Right ventricle myocardium superior (tissue), 1 donor: ENCODE measurements at regions not wholly inside any gene's neighbourhood (a gene's known extent, or its start where the extent isn't known, plus 50 kb on each side); places are given as distances from the start of the nearest gene placed in this dataset.
"Not testable (repeated sequence)": the region's sequence is repeated elsewhere in the genome, so short reads cannot be mapped to it uniquely, and the experiment has no call there.

ENCODE experiments used
- ATAC-seq: fragments of 200-7000 bp; cut with Tn5 transposase; one replicate; pipeline ENCODE4 v1.9.1; 2020; ENCODE audit warnings: mild to moderate bottlenecking; ENCODE audit not compliant: poor library complexity
- DNase-seq: peaks from one replicate; pipeline ENCODE4 v3.0.0-alpha.2; 2020
- intact Hi-C: fragments of 100-400 bp; cut with DNase I; formaldehyde crosslinking; loops from one replicate; pipeline ENCODE4 v1.11.2; 2022
- donor health status: DM: no; HTN: yes; CAD: no; lungs with severe emphysema.

DNA sequence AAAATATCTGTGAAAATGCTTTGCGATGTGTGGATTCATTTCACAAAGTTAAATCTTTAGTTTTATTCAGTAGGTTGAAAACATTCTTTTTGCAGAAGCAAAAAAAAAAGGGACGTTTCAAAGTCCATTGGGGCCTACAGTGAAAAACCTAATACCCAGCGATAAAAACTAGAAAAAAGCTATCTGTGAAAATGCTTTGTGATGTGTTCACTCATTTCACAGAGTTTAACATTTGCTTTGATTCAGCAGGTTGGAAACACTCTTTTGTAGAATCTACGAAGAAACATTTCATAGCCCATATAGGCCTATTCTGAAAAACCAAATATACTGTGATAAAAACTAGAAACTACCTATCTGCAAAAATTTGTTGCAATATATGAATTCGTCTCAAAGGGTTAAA lies 113.6 kb upstream of the WSB1 start:
- ATAC-seq (no peak), DNase-seq (no peak)
- intact Hi-C loops, result no loop called here

DNA sequence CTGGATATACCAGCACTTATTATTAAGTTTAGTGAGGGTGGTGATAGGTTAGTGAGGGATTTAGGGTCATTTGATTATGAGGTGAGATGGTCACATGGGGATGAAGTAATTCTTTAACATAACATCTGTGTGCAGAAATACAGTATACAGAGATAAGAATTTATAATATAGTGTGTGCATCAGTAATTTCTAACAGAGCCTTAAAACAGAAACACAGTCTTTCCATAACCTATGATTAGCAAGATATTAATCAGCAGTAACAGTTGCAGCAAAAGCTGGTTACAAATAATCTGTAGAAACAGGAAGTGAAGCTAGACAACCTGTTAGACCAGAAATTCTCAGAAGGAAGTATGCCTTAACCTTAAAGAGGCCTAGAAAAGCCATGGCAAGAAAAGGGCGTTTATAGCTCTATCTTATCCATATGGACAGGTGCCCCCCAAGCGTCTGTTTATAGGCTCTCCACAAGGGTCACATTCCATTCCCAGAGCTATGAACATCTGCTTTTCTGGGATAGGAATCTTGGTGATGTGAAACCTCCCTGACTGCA lies 112.5 kb upstream of the WSB1 start:
- DNase-seq, intact Hi-C loops, ATAC-seq: not testable (repeated sequence)

DNA sequence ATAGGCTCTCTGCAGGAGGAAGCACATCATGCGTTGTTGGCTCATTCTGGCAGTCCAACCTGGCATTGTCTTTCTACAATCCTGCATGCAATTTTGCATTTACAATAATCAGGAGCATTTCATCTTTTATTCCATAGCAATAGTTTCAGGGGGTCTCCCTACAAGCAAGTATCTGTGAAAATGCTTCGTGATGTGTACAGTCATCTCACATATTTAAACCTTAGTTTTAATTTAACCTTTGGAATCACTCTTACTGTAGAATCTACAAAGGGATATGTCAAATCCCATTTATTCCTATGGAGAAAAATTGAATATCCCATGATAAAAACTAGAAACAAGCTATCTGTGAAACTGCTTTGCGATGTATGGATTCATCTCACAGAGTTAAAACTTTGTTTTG lies 112.0 kb upstream of the WSB1 start:
- DNase-seq, result no peak
- ATAC-seq, result no peak
- intact Hi-C loops, result no loop called here

DNA sequence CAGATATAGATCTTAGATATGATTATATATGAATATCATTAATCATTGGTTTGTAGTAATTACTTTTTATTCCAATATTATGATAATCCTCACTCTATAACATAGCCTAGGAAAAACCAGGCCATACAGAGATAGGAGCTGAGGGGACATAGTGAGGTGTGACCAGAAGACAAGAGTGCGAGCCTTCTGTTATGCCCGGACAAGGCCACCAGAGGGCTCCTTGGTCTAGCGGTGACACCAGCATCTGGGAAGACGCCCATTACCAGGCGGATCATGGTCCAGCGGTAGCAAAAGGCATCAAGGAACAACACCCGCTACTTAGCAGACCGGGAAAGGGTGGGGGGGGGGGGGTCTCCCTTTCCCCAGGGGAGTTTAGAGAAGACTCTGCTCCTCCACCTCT lies 96.4 kb upstream of the WSB1 start:
- intact Hi-C loops, DNase-seq, ATAC-seq: not testable (repeated sequence)

DNA sequence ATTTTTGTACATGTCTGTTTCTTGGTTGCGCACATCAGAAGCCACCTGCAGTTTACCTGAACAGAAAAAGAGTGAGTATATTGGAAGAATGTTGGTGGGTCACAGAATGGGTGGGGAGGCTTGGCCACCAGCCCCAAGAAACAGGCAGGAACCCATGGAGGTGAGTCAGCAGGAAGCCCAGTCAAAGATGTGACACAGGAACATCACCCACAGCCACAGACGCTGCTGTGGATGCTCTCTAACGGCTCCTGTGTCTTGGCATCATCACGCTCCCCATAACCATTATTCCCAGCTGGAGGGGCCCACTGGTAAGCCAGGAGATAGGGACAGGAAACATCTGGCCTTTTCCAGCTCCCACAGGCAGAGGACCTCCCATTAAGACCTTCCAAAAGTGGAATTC lies 94.0 kb upstream of the WSB1 start:
- DNase-seq, result no peak
- ATAC-seq, result no peak
- intact Hi-C loops, result no loop called here

DNA sequence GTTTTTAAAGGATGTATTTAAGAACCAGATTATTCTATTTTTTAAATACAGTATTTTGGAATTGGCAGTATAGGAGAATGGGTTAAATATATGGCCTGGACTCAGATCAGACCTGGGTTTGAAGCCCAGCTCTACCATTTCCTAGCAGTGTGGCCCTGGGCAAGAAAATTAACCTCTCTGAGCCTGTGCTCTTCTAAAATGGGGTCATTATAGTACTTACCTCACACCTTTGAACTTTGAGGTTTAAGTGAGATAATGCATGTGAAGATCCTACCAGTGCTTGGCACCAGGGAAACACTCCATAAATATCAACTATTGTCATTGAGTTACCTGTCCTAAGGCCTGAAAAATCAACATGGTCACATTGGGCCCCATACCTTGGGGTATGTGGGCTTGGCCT lies 93.4 kb upstream of the WSB1 start:
- DNase-seq (no peak), ATAC-seq (no peak)
- intact Hi-C loops, result no loop called here

GRCh38 chr17:27203241-27203640 lies 90.7 kb upstream of the WSB1 start:
- DNase-seq (no peak), ATAC-seq (no peak)
- intact Hi-C loops, result no loop called here

DNA sequence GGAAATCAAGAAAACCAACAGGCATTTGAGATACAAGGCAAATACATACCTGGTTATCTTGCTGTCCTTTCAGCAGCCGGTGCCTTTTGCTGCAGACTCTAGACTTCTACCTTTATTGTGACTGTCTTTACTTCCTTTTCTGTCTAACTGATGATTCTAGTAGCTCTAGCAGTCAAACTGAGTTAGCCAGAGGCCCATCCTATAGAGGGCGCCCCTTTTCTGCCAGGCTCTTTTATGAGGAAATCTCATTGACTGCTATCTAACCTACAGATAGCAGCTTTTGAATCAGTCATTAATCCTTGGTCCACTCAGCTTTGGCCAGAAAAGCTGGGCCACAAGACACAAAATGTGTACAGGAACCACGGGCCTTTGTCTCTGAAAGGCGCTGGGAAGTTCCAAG lies 87.5 kb upstream of the WSB1 start:
- intact Hi-C loops, result no loop called here
- DNase-seq (no peak), ATAC-seq (no peak)

DNA sequence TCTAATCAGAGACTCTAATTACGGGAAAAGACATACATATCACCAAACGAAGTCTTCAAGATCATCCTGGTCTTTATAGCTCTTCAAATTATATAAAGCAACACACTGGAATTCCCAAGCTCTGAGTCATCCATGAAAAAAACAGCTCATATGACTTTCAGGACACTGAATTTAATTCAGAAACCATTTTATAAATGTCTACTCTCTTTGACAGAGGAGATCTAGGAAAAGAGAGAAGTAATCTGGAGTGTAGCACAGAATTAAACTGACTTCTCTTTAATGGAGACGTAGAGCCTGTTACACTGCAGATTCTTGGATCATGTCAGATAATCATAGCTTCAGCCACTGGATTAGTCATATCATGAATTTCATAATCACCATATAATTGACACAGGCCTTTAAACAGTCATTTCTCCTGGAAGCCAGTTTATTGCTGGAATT lies 86.8 kb upstream of the WSB1 start:
- intact Hi-C loops, result no loop called here
- ATAC-seq (no peak), DNase-seq (no peak)

GRCh38 chr17:27208370-27208769 lies 85.5 kb upstream of the WSB1 start:
- DNase-seq, ATAC-seq, intact Hi-C loops: not testable (repeated sequence)

- ATAC-seq (no peak), DNase-seq (no peak)
- intact Hi-C loops, result no loop called here
Measured at GRCh38 chr17:27209316-27209715, 84.6 kb upstream of the WSB1 start.

- DNase-seq, intact Hi-C loops, ATAC-seq: not testable (repeated sequence)
Measured at GRCh38 chr17:27210809-27211208, 83.1 kb upstream of the WSB1 start.

DNA sequence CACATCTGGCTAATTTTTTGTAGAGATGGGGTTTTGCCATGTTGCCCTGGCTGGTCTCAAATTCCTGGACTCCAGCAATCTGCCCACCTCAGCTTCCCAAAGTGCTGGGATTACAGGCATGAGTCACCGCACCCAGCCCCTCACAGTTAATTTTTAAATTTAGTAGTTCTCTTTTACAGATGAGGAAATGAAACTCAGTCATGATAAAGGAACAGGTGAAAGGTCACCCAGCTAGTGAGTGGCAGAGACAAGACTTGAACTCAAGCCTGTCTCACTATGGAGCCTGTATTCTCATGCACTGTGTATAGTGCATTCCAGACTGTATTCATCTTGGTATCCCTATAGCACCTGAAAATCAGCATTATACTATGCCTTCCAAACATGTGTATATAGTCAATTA lies 77.1 kb upstream of the WSB1 start:
- intact Hi-C loops, result no loop called here
- ATAC-seq (no peak), DNase-seq (no peak)

- DNase-seq, result no peak
- no peak for ATAC-seq
- intact Hi-C loops, result no loop called here
Measured at GRCh38 chr17:27217631-27218030, 76.3 kb upstream of the WSB1 start.

GRCh38 chr17:27218041-27218440 lies 75.9 kb upstream of the WSB1 start:
- DNase-seq, result no peak
- ATAC-seq, result no peak
- intact Hi-C loops, result no loop called here

- ATAC-seq (no peak), DNase-seq (no peak)
- intact Hi-C loops, result no loop called here
Measured at GRCh38 chr17:27218719-27219488, 75.0 kb upstream of the WSB1 start.

DNA sequence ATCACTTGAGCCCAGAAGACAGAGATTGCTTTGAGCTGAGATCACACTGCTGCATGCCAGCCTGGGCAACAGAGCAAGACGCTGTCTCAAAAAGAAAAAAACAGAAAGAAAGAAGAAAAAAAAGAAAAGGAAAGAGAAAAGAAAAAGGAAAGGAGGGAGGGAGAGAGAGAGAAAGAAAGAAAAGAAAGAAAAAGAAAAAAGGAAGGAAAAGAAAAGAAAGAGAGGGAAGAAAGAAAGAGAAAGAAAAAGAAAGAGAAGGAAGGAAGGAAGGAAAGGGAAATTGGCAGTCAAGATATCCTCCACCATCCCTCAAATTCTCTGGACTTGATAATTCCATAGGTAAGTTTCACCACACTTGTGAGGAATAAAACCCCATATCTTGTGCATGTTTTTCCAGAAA lies 71.4 kb upstream of the WSB1 start:
- ATAC-seq, result no peak
- no peak for DNase-seq
- intact Hi-C loops, result no loop called here

GRCh38 chr17:27224526-27225315 lies 69.2 kb upstream of the WSB1 start:
- intact Hi-C loops, result no loop called here
- ATAC-seq (no peak), DNase-seq (no peak)

- no peak for ATAC-seq
- DNase-seq, result no peak
- intact Hi-C loops, result no loop called here
Measured at GRCh38 chr17:27226611-27227230, 67.2 kb upstream of the WSB1 start.
